ENCODE measurements at regions not wholly inside any gene's neighbourhood (a gene's known extent, or its start where the extent isn't known, plus 50 kb on each side); places are given as distances from the start of the nearest gene placed in this dataset.

GRCh38 chr17:63304704-63305261 is 141.3 kb downstream of the CYB561 start:
- Histone ChIP-seq H3K27me3 (no peaks in the 10 kb centered on the region), H3K4me3 (no peak overlapping the region), H3K4me1 (no peaks in the 10 kb centered on the region), H3K27ac (no peak overlapping the region), H3K36me3 (no peaks in the 10 kb centered on the region), H3K9me3 (no peaks in the 10 kb centered on the region)
- intact Hi-C loops (cut with DNase I; ENCODE audit: low total_unique reads) = no loop called here
- no peak for TF ChIP-seq CTCF (IDR thresholded peaks at IDR 0.05)
- no peak for DNase-seq

DNA sequence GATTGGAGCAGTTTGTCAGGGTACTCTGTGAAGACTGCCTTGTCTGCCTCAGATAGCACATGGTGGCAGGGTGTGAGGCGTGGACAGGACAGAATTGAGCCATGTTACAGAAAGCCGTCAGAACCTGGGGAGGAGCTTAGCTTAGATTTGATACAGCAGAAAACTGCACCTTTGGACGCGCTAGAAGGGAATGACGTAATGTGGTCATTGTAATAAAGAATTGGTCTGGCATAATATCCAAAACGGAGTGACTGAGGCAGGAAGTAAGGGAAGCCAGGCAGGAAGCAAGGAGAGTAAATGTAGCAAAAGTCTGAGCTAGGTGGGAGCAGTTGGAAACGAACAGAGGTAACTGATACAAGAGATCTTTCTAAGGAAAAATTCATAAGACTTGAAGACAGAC is 140.2 kb downstream of the CYB561 start:
- H3K36me3 ChIP-seq = no peaks in the 10 kb centered on the region
- H3K27ac ChIP-seq = no peak overlapping the region
- no peak overlapping the region for H3K4me3 ChIP-seq
- H3K27me3 ChIP-seq = no peaks in the 10 kb centered on the region
- DNase-seq = no peak
- no peaks in the 10 kb centered on the region for H3K4me1 ChIP-seq
- intact Hi-C loops (cut with DNase I; ENCODE audit: low total_unique reads) = no loop called here
- no peak for TF ChIP-seq CTCF (IDR thresholded peaks at IDR 0.05)
- H3K9me3 ChIP-seq = no peaks in the 10 kb centered on the region

DNA sequence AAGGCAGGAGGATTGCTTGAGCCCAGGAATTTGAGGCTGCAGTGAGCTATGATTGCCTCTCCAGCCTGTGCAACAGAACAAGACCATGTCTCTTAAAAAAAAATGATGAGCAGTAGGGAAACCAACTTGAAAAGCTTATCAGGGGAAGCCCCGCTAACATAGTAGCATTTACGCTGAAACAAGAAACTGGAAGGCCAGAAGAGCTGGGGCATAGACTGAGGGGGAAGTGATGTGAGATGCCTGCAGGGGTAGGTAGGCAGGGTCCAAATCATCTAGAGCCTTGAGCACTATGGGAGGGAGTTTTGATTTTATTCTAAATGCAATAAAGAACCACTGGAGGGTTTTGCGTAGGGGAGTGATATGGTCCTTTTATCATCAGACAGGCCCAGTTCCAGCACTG is 139.3 kb downstream of the CYB561 start:
- TF ChIP-seq CTCF (IDR thresholded peaks at IDR 0.05) = no peak
- Histone ChIP-seq H3K4me1 (no peaks in the 10 kb centered on the region), H3K27me3 (no peaks in the 10 kb centered on the region), H3K9me3 (no peaks in the 10 kb centered on the region), H3K27ac (no peak overlapping the region), H3K4me3 (no peak overlapping the region), H3K36me3 (no peaks in the 10 kb centered on the region)
- intact Hi-C loops (cut with DNase I; ENCODE audit: low total_unique reads) = no loop called here
- no peak for DNase-seq

- Histone ChIP-seq H3K27ac (no peak overlapping the region), H3K27me3 (no peaks in the 10 kb centered on the region), H3K9me3 (no peaks in the 10 kb centered on the region), H3K4me3 (no peak overlapping the region), H3K4me1 (no peaks in the 10 kb centered on the region), H3K36me3 (no peaks in the 10 kb centered on the region)
- TF ChIP-seq CTCF (IDR thresholded peaks at IDR 0.05) = no peak
- intact Hi-C loops (cut with DNase I; ENCODE audit: low total_unique reads) = no loop called here
- DNase-seq = no peak
These were observed 137.8 kb downstream of the CYB561 start for GRCh38 chr17:63308272-63308671.

GRCh38 chr17:63309021-63309420 is 137.1 kb downstream of the CYB561 start:
- intact Hi-C loops (cut with DNase I; ENCODE audit: low total_unique reads) = no loop called here
- Histone ChIP-seq H3K36me3 (no peaks in the 10 kb centered on the region), H3K27ac (no peak overlapping the region), H3K27me3 (no peaks in the 10 kb centered on the region), H3K9me3 (no peaks in the 10 kb centered on the region), H3K4me1 (no peaks in the 10 kb centered on the region), H3K4me3 (no peak overlapping the region)
- TF ChIP-seq CTCF (IDR thresholded peaks at IDR 0.05) = no peak
- no peak for DNase-seq

DNA sequence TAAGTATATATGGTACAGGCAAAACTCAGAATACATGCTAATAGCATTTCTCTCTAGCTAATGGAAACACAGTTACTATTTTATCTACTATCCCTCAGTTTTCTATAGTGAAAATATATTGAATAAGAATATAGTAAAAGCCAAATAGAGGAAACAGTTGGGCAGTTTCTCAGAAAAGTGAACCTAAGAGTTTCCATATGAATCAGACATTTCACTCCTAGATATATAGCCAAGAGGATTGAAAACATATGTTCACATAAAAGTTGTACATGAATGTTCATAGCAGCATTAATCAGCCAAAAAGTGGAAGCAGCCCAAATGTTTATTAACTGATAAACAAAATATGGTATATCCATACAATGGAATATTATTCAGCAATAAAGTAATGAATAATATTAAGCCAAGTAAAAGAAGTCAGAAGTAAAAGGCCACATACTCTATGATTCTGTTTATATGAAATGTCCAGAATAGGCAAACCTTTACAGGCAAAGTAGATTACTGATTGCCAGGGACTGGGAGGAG is 134.6 kb downstream of the CYB561 start:
- Histone ChIP-seq H3K27ac (no peak overlapping the region), H3K4me1 (no peaks in the 10 kb centered on the region), H3K9me3 (no peaks in the 10 kb centered on the region), H3K27me3 (no peaks in the 10 kb centered on the region), H3K36me3 (peaks cover 0 to 9% (median 7%) of the 10 kb centered on the region in 3 donors), H3K4me3 (no peak overlapping the region)
- intact Hi-C loops (cut with DNase I; ENCODE audit: low total_unique reads) = no loop called here
- no peak for DNase-seq
- no peak for TF ChIP-seq CTCF (IDR thresholded peaks at IDR 0.05)

Data from tibial artery (tissue), 4 donors.